ENCODE measurements at regions not wholly inside any gene's neighbourhood (a gene's known extent, or its start where the extent isn't known, plus 50 kb on each side); places are given as distances from the start of the nearest gene placed in this dataset.
"Not testable (repeated sequence)": the region's sequence is repeated elsewhere in the genome, so short reads cannot be mapped to it uniquely, and the experiment has no call there.

DNA sequence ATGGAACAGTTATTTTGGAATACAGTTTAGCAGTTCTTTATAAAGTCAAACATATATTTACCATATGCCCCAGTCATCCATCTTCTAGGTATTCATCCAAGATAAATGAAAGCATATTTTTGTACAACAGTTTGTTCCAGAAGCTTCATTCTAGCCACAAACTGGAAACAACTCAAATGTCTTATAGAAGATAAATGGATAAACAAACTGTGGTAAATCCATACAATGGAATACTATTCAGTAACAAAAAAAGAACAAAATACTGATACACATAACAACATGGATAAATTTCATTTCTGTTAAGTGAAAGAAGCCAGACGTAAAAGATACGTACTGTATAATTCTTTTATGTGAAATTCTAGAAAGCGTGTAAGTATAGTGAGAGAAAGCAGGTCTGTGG, 167.0 kb upstream of the AHI1 start:
- Histone ChIP-seq H3K27ac (ENCODE audit: low read length) (no peak overlapping the region), H3K27me3 (ENCODE audit: insufficient read depth, low read length) (no peaks in the 10 kb centered on the region), H3K36me3 (ENCODE audit: insufficient read depth, low read depth, low read length) (no peaks in the 10 kb centered on the region), H3K9me3 (ENCODE audit: insufficient read depth, low read depth, low read length) (no peaks in the 10 kb centered on the region), H3K4me3 (ENCODE audit: low read length) (no peak overlapping the region), H3K9ac (ENCODE audit: low read depth, low read length) (no peak overlapping the region), H3K4me1 (ENCODE audit: insufficient read depth, low read length) (no peaks in the 10 kb centered on the region)

DNA sequence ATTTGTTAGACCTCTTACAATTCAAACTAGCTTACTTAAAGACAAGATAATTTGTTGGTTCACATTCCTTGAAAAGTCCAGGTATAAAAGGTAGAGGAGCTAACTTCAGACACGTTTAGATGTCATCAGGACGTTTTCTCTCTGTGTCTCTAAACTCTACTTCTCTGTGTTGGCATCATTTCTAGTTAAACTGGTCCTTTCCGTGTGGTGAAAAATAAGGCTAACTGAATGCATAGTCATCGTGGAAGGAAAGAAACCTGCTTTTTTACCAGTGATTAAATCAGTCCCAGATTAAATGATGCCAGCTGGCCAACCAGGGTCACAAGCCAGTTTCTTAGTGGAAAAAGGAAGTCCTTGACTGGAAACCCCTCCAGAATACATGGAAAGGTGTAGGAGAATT, 168.4 kb upstream of the AHI1 start:
- H3K4me3 ChIP-seq (ENCODE audit: low read length): no peak overlapping the region
- no peaks in the 10 kb centered on the region for H3K9me3 ChIP-seq (ENCODE audit: insufficient read depth, low read depth, low read length)
- H3K9ac ChIP-seq (ENCODE audit: low read depth, low read length): no peak overlapping the region
- H3K27me3 ChIP-seq (ENCODE audit: insufficient read depth, low read length): no peaks in the 10 kb centered on the region
- no peaks in the 10 kb centered on the region for H3K36me3 ChIP-seq (ENCODE audit: insufficient read depth, low read depth, low read length)
- no peaks in the 10 kb centered on the region for H3K4me1 ChIP-seq (ENCODE audit: insufficient read depth, low read length)
- no peak overlapping the region for H3K27ac ChIP-seq (ENCODE audit: low read length)

DNA sequence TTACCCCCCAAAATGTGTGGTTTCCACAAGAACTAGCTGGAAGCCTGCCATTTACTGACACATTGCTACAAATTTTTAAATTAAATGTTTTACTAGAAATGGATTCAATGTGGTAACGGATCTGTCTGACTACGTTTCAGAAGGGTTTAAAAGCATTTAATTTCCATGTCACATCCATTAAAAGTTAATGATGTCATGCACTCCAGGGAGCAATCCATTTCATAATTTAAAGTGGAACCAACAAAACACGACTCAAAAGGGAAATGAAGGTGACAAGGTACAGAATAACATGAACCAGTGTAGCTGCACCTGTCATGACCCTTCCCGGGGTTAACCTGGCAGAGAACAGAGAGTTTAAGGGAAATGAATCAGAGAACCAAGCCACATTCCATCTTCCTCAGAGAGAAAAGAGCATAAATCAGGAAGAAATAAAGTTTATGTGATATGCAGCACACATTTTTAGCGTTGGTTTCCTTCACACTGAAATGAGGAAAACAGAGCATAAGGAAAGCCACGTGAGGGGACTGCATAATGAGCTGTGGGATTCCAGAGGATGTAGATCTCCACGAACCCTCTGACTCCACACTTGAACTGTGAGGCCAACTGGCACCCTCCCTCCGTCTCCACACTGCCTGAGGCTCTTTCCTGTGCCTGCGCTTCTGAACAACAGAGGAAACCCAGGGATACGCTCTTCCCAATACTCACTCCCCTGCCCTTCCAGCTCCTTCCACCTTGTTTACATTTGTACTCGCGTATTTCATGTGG, 170.3 kb upstream of the AHI1 start:
- Histone ChIP-seq H3K27me3 (ENCODE audit: insufficient read depth, low read length) (no peaks in the 10 kb centered on the region), H3K9me3 (ENCODE audit: insufficient read depth, low read depth, low read length) (no peaks in the 10 kb centered on the region; the same call in 1 of the 2 replicates), H3K36me3 (ENCODE audit: insufficient read depth, low read depth, low read length) (no peaks in the 10 kb centered on the region), H3K27ac (ENCODE audit: low read length) (no peak overlapping the region), H3K9ac (ENCODE audit: low read depth, low read length) (no peak overlapping the region), H3K4me1 (ENCODE audit: insufficient read depth, low read length) (no peaks in the 10 kb centered on the region), H3K4me3 (ENCODE audit: low read length) (peak overlapping the region; percentile 23; the same call in 1 of the 2 replicates)

DNA sequence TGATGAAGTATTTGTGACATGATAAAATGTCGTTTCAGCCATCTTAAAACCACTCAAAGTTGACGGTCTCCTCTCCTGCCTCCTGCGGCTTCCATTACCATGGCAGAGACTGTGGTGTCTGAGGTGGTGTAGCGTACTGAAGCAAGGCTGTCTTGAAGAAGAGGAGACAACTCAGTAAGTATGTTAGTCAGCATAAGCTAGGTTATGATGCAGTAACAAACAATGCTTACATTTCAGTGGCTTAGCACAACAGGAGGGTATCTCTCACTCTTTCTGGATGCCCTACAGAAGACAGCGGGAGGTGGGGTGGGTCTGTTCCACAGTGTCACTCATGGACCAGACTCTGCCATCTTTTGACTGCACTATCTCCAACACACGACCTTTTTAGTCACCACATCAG, 174.7 kb upstream of the AHI1 start:
- Histone ChIP-seq H3K9ac (ENCODE audit: low read depth, low read length) (no peak overlapping the region), H3K9me3 (ENCODE audit: insufficient read depth, low read depth, low read length) (no peaks in the 10 kb centered on the region; the same call in 1 of the 2 replicates), H3K4me3 (ENCODE audit: low read length) (no peak overlapping the region), H3K27ac (ENCODE audit: low read length) (no peak overlapping the region), H3K27me3 (ENCODE audit: insufficient read depth, low read length) (no peaks in the 10 kb centered on the region), H3K4me1 (ENCODE audit: insufficient read depth, low read length) (no peaks in the 10 kb centered on the region), H3K36me3 (ENCODE audit: insufficient read depth, low read depth, low read length) (no peaks in the 10 kb centered on the region)

DNA sequence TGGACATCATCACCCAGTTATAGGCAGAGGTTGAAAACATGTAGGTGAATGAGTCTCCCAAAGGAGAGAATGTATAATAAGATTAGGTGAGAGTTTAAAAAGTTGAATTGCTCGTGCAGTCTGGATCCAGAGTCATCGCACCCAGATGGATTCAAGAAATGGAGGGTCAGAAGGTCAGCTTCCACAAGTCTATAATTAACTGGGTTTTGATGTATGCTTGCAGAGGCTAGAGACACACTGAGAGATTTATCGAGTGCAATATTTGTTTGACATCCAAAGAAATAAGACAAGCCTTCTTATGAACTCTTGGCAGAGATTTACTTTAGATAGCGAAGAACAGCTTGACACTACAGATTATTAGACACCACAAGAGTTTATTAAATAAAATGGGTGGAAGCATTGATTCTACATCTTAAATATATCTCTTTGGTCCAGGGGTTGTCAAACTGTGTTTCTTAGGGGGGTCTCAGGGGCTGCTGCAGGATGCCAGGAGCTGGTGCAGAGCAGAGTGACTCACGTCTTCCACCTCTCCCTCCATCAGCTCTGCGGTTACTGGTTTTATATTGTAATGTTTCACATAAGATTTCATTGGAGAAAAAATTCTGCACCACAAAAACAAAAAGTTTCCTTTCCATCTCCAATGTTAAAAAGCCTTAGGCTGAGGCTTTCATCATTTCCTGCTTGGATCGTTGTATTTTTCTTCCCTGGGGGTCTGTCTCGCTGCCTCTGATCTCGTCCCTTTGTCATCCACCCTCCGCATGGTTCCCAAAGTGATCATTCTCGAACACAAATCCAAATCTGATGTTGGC, 176.2 kb upstream of the AHI1 start:
- Histone ChIP-seq H3K27me3 (ENCODE audit: insufficient read depth, low read length) (no peaks in the 10 kb centered on the region), H3K4me1 (ENCODE audit: insufficient read depth, low read length) (no peaks in the 10 kb centered on the region), H3K9ac (ENCODE audit: low read depth, low read length) (no peak overlapping the region), H3K27ac (ENCODE audit: low read length) (no peak overlapping the region), H3K9me3 (ENCODE audit: insufficient read depth, low read depth, low read length) (no peaks in the 10 kb centered on the region; the same call in 1 of the 2 replicates), H3K36me3 (ENCODE audit: insufficient read depth, low read depth, low read length) (no peaks in the 10 kb centered on the region), H3K4me3 (ENCODE audit: low read length) (no peak overlapping the region)

DNA sequence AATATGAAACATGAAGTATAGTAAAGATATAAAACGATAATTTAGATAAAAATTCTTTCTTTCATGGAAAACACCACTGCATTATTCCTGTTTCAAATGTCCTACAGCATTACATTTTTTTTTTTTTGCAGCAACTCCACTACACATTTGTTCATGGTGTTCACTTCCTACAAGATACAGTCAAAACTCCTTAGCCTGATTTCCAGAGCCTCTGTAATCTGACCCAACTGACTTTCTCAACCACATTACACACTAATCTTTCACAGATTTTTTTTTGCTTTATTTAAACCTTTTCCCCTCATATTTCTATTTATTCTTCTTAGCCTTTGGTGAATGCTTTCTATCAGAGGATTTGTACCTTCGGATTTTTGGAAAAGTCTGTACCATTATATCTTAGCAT, 176.5 kb upstream of the PDE7B start:
- Histone ChIP-seq H3K27ac (ENCODE audit: low read length) (no peak overlapping the region), H3K9me3 (ENCODE audit: insufficient read depth, low read depth, low read length) (no peaks in the 10 kb centered on the region; the same call in 1 of the 2 replicates), H3K27me3 (ENCODE audit: insufficient read depth, low read length) (no peaks in the 10 kb centered on the region), H3K4me1 (ENCODE audit: insufficient read depth, low read length) (no peaks in the 10 kb centered on the region), H3K9ac (ENCODE audit: low read depth, low read length) (no peak overlapping the region), H3K4me3 (ENCODE audit: low read length) (no peak overlapping the region), H3K36me3 (ENCODE audit: insufficient read depth, low read depth, low read length) (no peaks in the 10 kb centered on the region)

DNA sequence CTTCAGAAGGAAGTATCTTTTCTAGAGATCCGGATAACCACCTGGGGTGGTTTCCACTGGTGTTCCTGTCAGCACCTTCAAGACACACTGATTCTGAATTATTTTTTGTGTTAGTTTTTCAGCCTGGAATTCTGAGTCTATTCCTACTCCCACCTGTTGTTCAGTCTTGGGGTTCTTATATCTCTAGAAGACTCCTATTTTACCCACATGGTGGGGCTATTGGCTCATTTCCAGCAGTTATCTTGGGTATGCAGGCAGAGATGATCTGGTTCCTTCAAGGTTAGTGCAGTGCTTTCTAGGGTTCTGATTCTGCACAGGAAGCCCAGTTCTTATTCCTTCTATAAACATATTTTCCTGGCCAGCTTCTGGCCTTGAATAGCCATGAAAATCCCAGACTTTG, 175.6 kb upstream of the PDE7B start:
- H3K4me1 ChIP-seq (ENCODE audit: insufficient read depth, low read length): no peaks in the 10 kb centered on the region
- no peaks in the 10 kb centered on the region; the same call in 1 of the 2 replicates for H3K9me3 ChIP-seq (ENCODE audit: insufficient read depth, low read depth, low read length)
- no peaks in the 10 kb centered on the region for H3K36me3 ChIP-seq (ENCODE audit: insufficient read depth, low read depth, low read length)
- no peak overlapping the region for H3K9ac ChIP-seq (ENCODE audit: low read depth, low read length)
- no peaks in the 10 kb centered on the region for H3K27me3 ChIP-seq (ENCODE audit: insufficient read depth, low read length)
- no peak overlapping the region for H3K4me3 ChIP-seq (ENCODE audit: low read length)
- H3K27ac ChIP-seq (ENCODE audit: low read length): no peak overlapping the region

DNA sequence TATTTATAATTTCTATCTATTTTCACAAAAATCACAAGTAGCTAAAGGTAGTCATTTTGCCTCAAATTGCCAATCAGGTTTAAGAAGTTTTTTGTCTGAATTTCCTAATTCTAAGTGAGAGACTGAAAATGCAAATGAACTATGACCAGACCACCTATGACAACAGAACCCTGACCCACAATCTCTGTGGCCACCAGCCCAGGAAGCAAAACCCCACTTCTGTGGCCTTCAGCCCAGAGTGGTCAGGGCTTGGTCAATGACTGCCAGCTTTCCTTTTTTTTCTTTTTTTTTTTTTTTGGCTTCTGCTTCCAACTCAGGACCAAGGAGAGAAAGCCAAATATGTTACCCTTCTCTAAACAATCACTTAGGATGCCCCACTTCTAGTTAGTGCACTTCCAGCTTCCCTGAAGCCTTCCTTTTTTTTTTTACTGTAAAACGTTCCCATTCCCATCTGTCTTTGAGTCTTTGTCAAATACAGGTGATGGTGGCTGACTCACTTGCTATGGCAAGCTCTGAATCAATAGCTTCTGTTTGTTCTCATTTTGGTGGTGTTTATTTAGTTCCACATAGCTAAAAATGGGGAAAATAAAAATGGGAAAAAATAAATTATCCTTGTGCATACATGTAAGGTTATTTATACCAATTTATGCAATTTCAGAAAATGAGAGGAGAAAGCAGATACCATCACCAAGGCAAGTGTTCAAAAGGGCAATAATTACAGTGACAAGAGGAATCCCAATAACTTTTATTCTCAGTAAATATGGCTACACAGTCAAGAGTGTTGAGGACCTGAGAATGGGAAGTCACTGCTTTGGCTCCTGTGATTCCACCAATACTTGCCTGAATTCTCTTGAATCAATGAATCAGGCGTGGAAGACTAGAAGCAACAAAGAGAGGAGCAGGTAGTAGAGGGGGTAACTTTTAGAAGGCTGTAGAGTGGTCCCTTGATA, 170.3 kb upstream of the PDE7B start:
- Histone ChIP-seq H3K27ac (ENCODE audit: low read length) (no peak overlapping the region), H3K9ac (ENCODE audit: low read depth, low read length) (no peak overlapping the region), H3K27me3 (ENCODE audit: insufficient read depth, low read length) (no peaks in the 10 kb centered on the region), H3K4me3 (ENCODE audit: low read length) (no peak overlapping the region), H3K36me3 (ENCODE audit: insufficient read depth, low read depth, low read length) (no peaks in the 10 kb centered on the region), H3K9me3 (ENCODE audit: insufficient read depth, low read depth, low read length) (no peaks in the 10 kb centered on the region), H3K4me1 (ENCODE audit: insufficient read depth, low read length) (no peaks in the 10 kb centered on the region)

DNA sequence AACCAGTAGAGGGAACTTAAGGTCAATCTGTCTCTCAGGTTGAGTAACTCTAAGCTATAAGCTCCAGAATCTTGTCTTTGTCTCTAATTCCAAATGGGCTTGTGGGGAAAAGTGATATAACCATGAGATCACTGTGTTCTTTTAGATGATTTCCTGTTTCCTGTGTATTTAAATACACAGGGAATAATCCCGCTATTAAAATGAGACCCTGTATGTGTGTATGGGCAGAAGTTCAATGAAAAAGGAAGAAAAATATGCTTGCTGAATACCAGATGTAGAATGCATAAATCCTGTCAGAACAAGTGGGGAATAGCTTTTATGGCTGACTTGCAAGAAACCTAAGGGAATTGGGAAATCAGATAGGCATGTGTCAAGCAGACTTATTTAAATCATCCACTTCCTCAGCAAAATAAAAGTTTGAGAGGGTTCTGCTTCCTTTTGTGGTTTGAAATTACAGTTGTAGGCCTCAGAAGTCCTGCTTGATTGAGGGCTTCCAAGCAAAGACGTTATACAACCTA, 164.7 kb upstream of the PDE7B start:
- Histone ChIP-seq H3K27me3 (ENCODE audit: insufficient read depth, low read length) (no peaks in the 10 kb centered on the region), H3K27ac (ENCODE audit: low read length) (no peak overlapping the region), H3K36me3 (ENCODE audit: insufficient read depth, low read depth, low read length) (no peaks in the 10 kb centered on the region), H3K9me3 (ENCODE audit: insufficient read depth, low read depth, low read length) (no peaks in the 10 kb centered on the region), H3K4me3 (ENCODE audit: low read length) (no peak overlapping the region), H3K9ac (ENCODE audit: low read depth, low read length) (no peak overlapping the region), H3K4me1 (ENCODE audit: insufficient read depth, low read length) (no peaks in the 10 kb centered on the region)

DNA sequence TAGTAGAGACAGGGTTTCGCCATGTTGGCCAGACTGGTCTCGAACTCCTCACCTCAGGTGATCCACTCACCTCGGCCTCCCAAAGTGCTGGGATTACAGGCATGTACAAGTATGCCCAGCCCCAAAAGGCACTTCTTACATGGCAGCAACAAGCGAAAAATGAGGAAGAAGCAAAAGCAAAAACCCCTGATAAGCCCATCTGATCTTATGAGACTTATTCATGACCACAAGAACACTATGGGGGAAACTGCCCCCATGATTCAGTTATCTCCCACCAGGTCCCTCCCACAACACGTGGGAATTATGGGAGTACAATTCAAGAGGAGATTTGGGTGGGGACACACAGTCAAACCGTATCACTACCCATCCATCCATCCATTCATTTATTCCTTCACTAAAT, 163.0 kb upstream of the PDE7B start:
- not testable (repeated sequence) for H3K9ac ChIP-seq (ENCODE audit: low read depth, low read length); H3K9me3 ChIP-seq (ENCODE audit: insufficient read depth, low read depth, low read length); H3K4me3 ChIP-seq (ENCODE audit: low read length); H3K36me3 ChIP-seq (ENCODE audit: insufficient read depth, low read depth, low read length); H3K4me1 ChIP-seq (ENCODE audit: insufficient read depth, low read length); H3K27me3 ChIP-seq (ENCODE audit: insufficient read depth, low read length); H3K27ac ChIP-seq (ENCODE audit: low read length)

DNA sequence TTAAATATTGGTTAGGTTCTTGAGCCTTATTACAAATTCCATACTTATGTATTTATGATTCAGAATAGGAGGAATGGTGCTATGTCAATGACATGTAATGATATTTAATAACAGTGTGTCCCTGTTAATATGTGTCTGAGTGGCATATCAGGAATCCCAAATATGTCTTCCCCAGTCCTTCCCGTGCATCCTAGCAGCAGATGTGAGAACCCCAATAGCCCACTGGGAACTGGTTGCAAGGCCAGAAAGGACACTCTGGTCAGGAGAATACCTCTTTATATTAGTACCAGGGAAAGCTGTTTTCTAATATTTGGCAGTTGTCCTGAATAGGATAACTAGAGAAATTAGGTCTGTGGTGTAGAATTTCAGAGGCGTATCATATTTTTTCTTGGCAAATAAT, 159.1 kb upstream of the PDE7B start:
- H3K27me3 ChIP-seq (ENCODE audit: insufficient read depth, low read length): no peaks in the 10 kb centered on the region
- no peak overlapping the region for H3K27ac ChIP-seq (ENCODE audit: low read length)
- no peak overlapping the region for H3K4me3 ChIP-seq (ENCODE audit: low read length)
- no peaks in the 10 kb centered on the region for H3K4me1 ChIP-seq (ENCODE audit: insufficient read depth, low read length)
- no peaks in the 10 kb centered on the region for H3K36me3 ChIP-seq (ENCODE audit: insufficient read depth, low read depth, low read length)
- no peak overlapping the region for H3K9ac ChIP-seq (ENCODE audit: low read depth, low read length)
- H3K9me3 ChIP-seq (ENCODE audit: insufficient read depth, low read depth, low read length): no peaks in the 10 kb centered on the region

All from iPS-20b (cell line).